ENCODE measurements at regions not wholly inside any gene's neighbourhood (a gene's known extent, or its start where the extent isn't known, plus 50 kb on each side); places are given as distances from the start of the nearest gene placed in this dataset.

GRCh38 chr1:18005238-18005637, 102.4 kb upstream of the IGSF21 start:
- TF ChIP-seq CTCF (IDR thresholded peaks at IDR 0.05; ENCODE audit: insufficient read depth, low read length, poor library complexity, severe bottlenecking) (no peak), EZH2phosphoT487 (conservative IDR thresholded peaks at IDR 0.05; ENCODE audit: low read length) (no peak)

Data from SU-DHL-6 (cell line).